ENCODE measurements at regions not wholly inside any gene's neighbourhood (a gene's known extent, or its start where the extent isn't known, plus 50 kb on each side); places are given as distances from the start of the nearest gene placed in this dataset.

GRCh38 chr10:129416155-129416554, 50.9 kb upstream of the MGMT start:
- Histone ChIP-seq H3K4me1 (ENCODE audit: control insufficient read depth, insufficient read depth, low read length) (no peaks in the 10 kb centered on the region), H3K4me2 (ENCODE audit: low read length) (no peak overlapping the region), H3K36me3 (ENCODE audit: insufficient read depth, low read length) (no peaks in the 10 kb centered on the region)

GRCh38 chr10:129416956-129417765, 49.9 kb upstream of the MGMT start:
- Histone ChIP-seq H3K27me3 (ENCODE audit: control insufficient read depth, insufficient read depth, low read length) (no peaks in the 10 kb centered on the region), H3K9ac (ENCODE audit: low read depth, low read length) (no peak overlapping the region), H3K9me3 (replicated peaks; ENCODE audit: low read length) (no peaks in the 10 kb centered on the region), H3K4me2 (ENCODE audit: low read length) (no peak overlapping the region), H3K4me3 (ENCODE audit: low read length) (no peak overlapping the region), H3K4me1 (ENCODE audit: control insufficient read depth, insufficient read depth, low read length) (no peaks in the 10 kb centered on the region), H3K36me3 (ENCODE audit: insufficient read depth, low read length) (no peaks in the 10 kb centered on the region)

More at GRCh38 chr10:129416155-129416554, 50.9 kb upstream of the MGMT start:
- no peak overlapping the region for H3K9ac ChIP-seq (ENCODE audit: low read depth, low read length)
- no peaks in the 10 kb centered on the region for H3K27me3 ChIP-seq (ENCODE audit: control insufficient read depth, insufficient read depth, low read length)
- no peaks in the 10 kb centered on the region for H3K9me3 ChIP-seq (replicated peaks; ENCODE audit: low read length)
- H3K4me3 ChIP-seq (ENCODE audit: low read length): no peak overlapping the region
